ENCODE measurements at regions not wholly inside any gene's neighbourhood (a gene's known extent, or its start where the extent isn't known, plus 50 kb on each side); places are given as distances from the start of the nearest gene placed in this dataset.

GRCh38 chr2:122704109-122704563 lies 948.7 kb downstream of the TSN start:
- TF ChIP-seq POLR2AphosphoS5 (IDR thresholded peaks at IDR 0.05; ENCODE audit: low read depth, low read length) (no peak), TAF1 (IDR thresholded peaks at IDR 0.05; ENCODE audit: borderline replicate concordance, low read depth, low read length) (no peak)
